Suprapubic skin (tissue), 4 donors: ENCODE measurements at regions not wholly inside any gene's neighbourhood (a gene's known extent, or its start where the extent isn't known, plus 50 kb on each side); places are given as distances from the start of the nearest gene placed in this dataset.

Source experiments
- DNase-seq, 2 donors: peaks; one replicate each; pipeline ENCODE4 v3.0.0-alpha.2; 2019; ENCODE audit warnings: low spot score in 2 of 2
- H3K27ac ChIP-seq: fragments of 200-600 bp; sonication (generic); one replicate; pipeline ENCODE4 v1.5.1; 2019
- H3K27me3 ChIP-seq: fragments of 200-600 bp; sonication (generic); one replicate; pipeline ENCODE4 v1.5.1; 2019
- H3K36me3 ChIP-seq: fragments of 200-600 bp; sonication (generic); one replicate; pipeline ENCODE4 v1.5.1; 2019
- H3K4me1 ChIP-seq: fragments of 200-600 bp; sonication (generic); one replicate; pipeline ENCODE4 v1.5.1; 2019
- H3K4me3 ChIP-seq: fragments of 200-600 bp; sonication (generic); one replicate; pipeline ENCODE4 v1.5.1; 2019; ENCODE audit warnings: mild to moderate bottlenecking
- H3K9me3 ChIP-seq: fragments of 200-600 bp; sonication (generic); one replicate; pipeline ENCODE4 v1.5.1; 2019
- CTCF ChIP-seq, 2 donors: fragments of 200-600 bp in 1 of 2; fragments of 450-650 bp in 1 of 2; sonication (generic) in 1 of 2; IDR thresholded peaks; one replicate each; pipeline ENCODE4 v1.5.1; 2016 to 2019; ENCODE audit warnings: antibody characterized with exemption in 2 of 2, mild to moderate bottlenecking in 1 of 2, moderate library complexity in 1 of 2
- EP300 ChIP-seq: sonication (generic); formaldehyde crosslinking; IDR thresholded peaks from one replicate; pipeline ENCODE4 v1.6.1; 2017; ENCODE audit warnings: antibody characterized with exemption
- POLR2A ChIP-seq, 2 donors: fragments of 450-650 bp; IDR thresholded peaks; one replicate each; pipeline ENCODE4 v1.6.1; 2017; ENCODE audit warnings: antibody characterized with exemption in 2 of 2, mild to moderate bottlenecking in 2 of 2, moderate library complexity in 2 of 2
- POLR2AphosphoS5 ChIP-seq, 3 donors: sonication (generic); formaldehyde crosslinking; IDR thresholded peaks; one replicate each; pipeline ENCODE4 v1.6.1; 2017; ENCODE audit warnings: antibody characterized with exemption in 3 of 3
- WGBS: methylation state at CpG from one replicate; pipeline ENCODE4 v1.1.5; 2018; 5-methylcytosine and 5-hydroxymethylcytosine counted together

GRCh38 chr1:98336472-98337083 is 324.9 kb upstream of the SNX7 start:
- no peak overlapping the region for H3K27ac ChIP-seq
- TF ChIP-seq CTCF (IDR thresholded peaks at IDR 0.05), result no peak
- no peak for TF ChIP-seq EP300
- 65% methylated on average over 5 of the region's 5 CpGs for WGBS

GRCh38 chr1:98333936-98334335 is 327.6 kb upstream of the SNX7 start:
- DNase-seq, result no peak
- no peaks in the 10 kb centered on the region for H3K4me1 ChIP-seq
- no peak overlapping the region for H3K27ac ChIP-seq
- H3K27me3 ChIP-seq, result no peaks in the 10 kb centered on the region
- H3K36me3 ChIP-seq, result no peaks in the 10 kb centered on the region
- H3K9me3 ChIP-seq, result no peaks in the 10 kb centered on the region
- WGBS, result 90% methylated on average over 3 of the region's 3 CpGs
- no peak for TF ChIP-seq EP300
- no peak for TF ChIP-seq CTCF (IDR thresholded peaks at IDR 0.05)
- TF ChIP-seq POLR2A (IDR thresholded peaks at IDR 0.05), result no peak
- TF ChIP-seq POLR2AphosphoS5 (IDR thresholded peaks at IDR 0.05), result no peak
- no peak overlapping the region for H3K4me3 ChIP-seq

More at GRCh38 chr1:98336472-98337083, 324.9 kb upstream of the SNX7 start:
- no peaks in the 10 kb centered on the region for H3K9me3 ChIP-seq
- no peaks in the 10 kb centered on the region for H3K4me1 ChIP-seq
- H3K4me3 ChIP-seq, result no peak overlapping the region
- DNase-seq, result no peak
- H3K27me3 ChIP-seq, result no peaks in the 10 kb centered on the region
- no peaks in the 10 kb centered on the region for H3K36me3 ChIP-seq

- 55% methylated on average over 3 of the region's 3 CpGs for WGBS
These were observed 328.1 kb upstream of the SNX7 start for GRCh38 chr1:98333406-98333805.

GRCh38 chr1:98331718-98332311 is 329.7 kb upstream of the SNX7 start:
- WGBS, result 48% methylated on average over 5 of the region's 5 CpGs

More at GRCh38 chr1:98333406-98333805, 328.1 kb upstream of the SNX7 start:
- H3K9me3 ChIP-seq, result no peaks in the 10 kb centered on the region
- no peaks in the 10 kb centered on the region for H3K4me1 ChIP-seq
- H3K27me3 ChIP-seq, result no peaks in the 10 kb centered on the region
- TF ChIP-seq POLR2A (IDR thresholded peaks at IDR 0.05), result no peak
- no peak for TF ChIP-seq POLR2AphosphoS5 (IDR thresholded peaks at IDR 0.05)
- TF ChIP-seq EP300, result no peak
- no peak for TF ChIP-seq CTCF (IDR thresholded peaks at IDR 0.05)
- DNase-seq, result no peak
- no peak overlapping the region for H3K4me3 ChIP-seq
- H3K27ac ChIP-seq, result no peak overlapping the region
- H3K36me3 ChIP-seq, result no peaks in the 10 kb centered on the region

More at GRCh38 chr1:98331718-98332311, 329.7 kb upstream of the SNX7 start:
- Histone ChIP-seq H3K36me3 (no peaks in the 10 kb centered on the region), H3K9me3 (no peaks in the 10 kb centered on the region), H3K4me1 (peaks cover 9% of the 10 kb centered on the region), H3K27ac (no peak overlapping the region), H3K4me3 (no peak overlapping the region), H3K27me3 (no peaks in the 10 kb centered on the region)
- DNase-seq, result no peak
- TF ChIP-seq POLR2AphosphoS5 (IDR thresholded peaks at IDR 0.05) (no peak), POLR2A (IDR thresholded peaks at IDR 0.05) (no peak), CTCF (IDR thresholded peaks at IDR 0.05) (no peak), EP300 (no peak)
